Hematopoietic multipotent progenitor cell (in vitro differentiated cells): ENCODE measurements at regions not wholly inside any gene's neighbourhood (a gene's known extent, or its start where the extent isn't known, plus 50 kb on each side); places are given as distances from the start of the nearest gene placed in this dataset.

Experiments
- DNase-seq, 3 donors: peaks; one replicate each; pipeline ENCODE4 v3.0.0-alpha.2; 2011 to 2015; ENCODE audit warnings: low read depth in 2 of 3, low spot score in 2 of 3

GRCh38 chr9:88691091-88691490 is 156.1 kb downstream of the NXNL2 start:
- no peak for DNase-seq

- DNase-seq: no peak
Observed at GRCh38 chr9:88691811-88692210, 156.8 kb downstream of the NXNL2 start.

GRCh38 chr9:88692827-88693226 is 157.8 kb downstream of the NXNL2 start:
- no peak for DNase-seq

DNA sequence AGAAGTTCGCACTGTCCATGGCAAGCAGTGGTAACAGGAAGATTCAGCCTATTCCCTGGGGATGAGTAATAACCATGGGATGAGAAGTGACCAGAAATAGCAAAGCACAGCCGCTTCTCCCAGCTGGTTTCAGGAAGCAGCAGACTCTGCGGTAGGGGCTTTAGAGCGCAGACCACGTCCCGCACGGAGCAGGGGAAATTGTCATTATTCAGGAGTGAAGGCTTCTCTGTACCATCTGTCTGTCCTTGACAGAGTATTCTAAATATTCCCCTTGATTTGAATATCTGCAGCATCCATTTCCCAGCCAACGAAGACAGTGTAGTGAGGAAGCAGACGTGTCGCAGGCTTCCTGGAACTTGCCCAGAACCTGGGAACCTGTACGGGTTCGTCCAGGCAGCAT is 159.6 kb downstream of the NXNL2 start:
- no peak for DNase-seq

DNA sequence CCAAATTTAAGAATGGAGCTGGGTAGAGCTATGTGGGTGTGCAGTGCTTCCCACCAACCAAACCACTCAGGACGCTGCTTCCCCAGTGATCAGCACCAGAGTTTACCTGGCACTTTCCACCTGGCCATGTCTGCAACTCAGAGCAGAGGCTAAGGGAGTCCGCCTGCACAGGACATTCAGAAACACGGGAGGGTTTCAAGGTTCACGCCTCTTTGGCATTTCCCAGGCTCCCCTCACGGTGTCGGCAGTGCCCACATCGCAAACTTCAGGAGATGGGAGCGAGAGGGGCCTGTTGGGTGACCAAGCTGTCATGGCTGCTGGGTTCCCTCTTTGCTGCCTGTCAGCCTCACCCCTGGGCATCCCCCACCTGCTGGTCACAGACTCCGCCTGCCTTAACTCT is 161.5 kb downstream of the NXNL2 start:
- DNase-seq: no peak

- no peak for DNase-seq
Observed at GRCh38 chr9:88697764-88698432, 162.9 kb downstream of the NXNL2 start.

DNA sequence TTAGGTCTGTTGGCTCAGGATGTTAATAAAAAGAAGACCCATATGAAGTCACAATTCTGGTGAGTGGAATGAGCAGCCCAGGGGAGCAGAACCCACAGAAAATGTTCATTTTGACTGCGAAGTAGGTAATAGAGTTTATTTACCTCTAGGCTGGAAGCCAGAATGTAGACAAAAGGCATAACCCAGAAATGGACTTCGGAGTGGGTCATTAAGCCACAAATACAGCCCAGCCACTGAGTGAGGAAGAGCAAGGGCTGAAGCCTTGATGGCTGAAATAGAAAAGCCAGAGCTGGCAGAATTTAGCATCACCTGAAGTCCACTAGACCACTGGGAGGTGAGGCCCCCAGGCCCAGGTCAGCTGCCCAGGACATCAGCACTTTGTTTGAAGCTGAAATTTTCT is 168.0 kb downstream of the NXNL2 start:
- DNase-seq: no peak

GRCh38 chr9:88706193-88707113 is 171.5 kb downstream of the NXNL2 start:
- no peak for DNase-seq

GRCh38 chr9:88710449-88710848 is 175.5 kb downstream of the NXNL2 start:
- no peak for DNase-seq

- no peak for DNase-seq
Observed at GRCh38 chr9:88711719-88712118, 176.7 kb downstream of the NXNL2 start.

GRCh38 chr9:88712484-88712883 is 177.5 kb downstream of the NXNL2 start:
- no peak for DNase-seq

DNA sequence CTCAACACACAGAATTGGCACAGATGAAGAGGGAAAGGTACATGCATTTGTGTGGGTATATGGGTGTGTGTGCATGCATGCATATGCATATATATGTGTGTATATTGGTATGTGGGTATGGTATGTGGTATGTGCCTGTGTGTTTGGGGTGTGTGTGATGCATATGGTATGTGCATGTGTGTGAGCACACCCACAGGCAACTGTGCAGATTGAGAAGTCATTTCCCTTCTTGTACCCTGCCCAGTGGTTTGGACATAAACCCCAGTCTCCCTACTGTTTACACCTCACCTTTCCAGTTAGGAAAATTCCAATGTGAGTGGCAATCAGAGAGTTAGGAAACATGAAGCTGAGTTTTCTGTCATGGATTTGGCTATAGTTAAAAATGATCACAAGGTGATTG is 178.0 kb downstream of the NXNL2 start:
- no peak for DNase-seq

DNA sequence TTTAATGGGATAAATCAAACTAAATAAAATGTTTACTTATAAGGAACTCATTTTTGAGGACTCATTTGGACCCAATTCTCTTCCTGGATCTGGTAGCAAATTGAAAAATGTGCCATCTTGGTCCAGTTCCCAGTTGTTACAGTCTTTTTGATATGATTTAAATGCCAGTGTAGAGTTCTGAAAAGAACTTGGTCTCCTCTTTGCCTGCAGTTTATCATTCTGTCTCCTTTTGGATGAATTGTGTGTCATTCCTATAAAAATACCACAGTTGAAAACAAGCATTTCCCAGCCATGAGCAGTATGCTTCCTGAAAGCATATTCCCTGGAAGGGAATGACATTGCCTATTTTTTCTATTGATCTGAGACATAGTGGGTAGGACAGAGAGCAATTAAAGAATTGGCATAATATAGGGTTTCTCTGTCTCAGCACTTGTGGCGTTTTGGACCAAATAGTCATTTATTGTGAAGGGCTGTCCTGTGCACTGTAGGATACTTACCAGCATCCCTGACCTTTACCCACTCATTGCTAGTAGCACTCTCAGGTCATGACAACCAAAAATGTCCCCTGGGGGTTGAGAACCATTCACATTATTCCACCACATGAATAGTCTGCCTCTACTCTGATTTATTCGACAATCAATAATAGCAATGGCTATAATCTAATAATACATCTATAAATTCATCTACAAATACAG is 181.8 kb downstream of the NXNL2 start:
- no peak for DNase-seq

- no peak for DNase-seq
Observed at GRCh38 chr9:88721025-88721424, 186.0 kb downstream of the NXNL2 start.

DNA sequence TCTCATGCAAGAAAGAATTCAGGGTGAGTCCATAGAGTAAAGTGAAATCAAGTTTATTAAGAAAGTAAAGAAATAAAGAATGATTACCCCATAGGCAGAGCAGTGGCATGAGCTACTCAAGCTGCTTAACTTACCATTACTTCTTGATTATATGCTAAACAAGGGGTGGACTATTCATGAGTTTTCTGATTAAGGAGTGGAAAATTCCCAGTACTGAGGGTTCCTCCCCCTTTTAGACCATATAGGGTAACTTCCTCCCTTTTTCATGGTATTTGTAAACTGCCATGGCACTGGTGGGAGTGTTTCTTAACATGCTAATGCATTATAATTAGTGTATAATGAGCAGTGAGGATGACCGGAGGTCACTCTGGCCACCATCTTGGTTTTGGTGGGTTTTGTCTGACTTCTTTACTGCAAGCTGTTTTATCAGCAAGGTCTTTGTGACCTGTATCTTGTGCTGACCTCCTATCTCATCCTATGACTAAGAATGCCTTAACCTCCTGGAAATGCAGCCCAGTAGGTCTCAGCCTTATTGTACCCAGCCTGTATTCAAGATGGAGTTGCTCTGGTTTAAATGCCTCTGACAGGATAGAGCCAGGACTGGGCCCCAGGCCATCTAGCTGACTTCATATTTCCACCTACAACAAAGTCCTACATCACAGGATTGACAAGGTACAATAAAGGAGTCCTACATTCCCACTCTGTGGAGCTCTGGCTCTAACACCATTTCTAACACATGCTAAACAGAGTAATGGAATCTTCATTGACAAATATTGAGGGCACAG is 186.7 kb downstream of the NXNL2 start:
- DNase-seq: no peak

- peak in 2 of 3 donors; percentile 15 to 49 for DNase-seq
Observed at GRCh38 chr9:88722753-88723152, 187.8 kb downstream of the NXNL2 start.

GRCh38 chr9:88723751-88724150 is 188.8 kb downstream of the NXNL2 start:
- DNase-seq: no peak

DNA sequence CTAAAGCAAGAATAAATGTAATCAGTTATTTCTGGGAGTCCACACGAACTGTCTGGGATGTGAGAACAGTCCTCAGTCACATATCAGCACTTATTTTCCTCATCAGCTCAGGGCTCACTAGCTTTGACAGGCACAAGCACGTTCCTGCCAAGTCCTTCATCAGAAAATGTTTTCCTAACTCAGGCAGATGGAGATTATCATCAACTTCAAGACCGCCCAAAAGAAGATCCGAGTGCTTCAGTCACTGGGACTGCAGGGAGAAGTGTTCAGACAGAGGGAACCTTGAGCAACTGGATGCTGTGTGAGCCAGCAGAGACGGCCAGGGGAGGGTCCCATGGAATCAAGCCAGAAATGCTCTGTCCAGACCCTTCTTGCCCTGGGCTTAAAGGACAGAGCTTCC is 189.4 kb downstream of the NXNL2 start:
- no peak for DNase-seq

GRCh38 chr9:88725300-88726019 is 190.5 kb downstream of the NXNL2 start:
- DNase-seq: no peak

GRCh38 chr9:88726803-88727202 is 191.8 kb downstream of the NXNL2 start:
- DNase-seq: no peak
